AG04449 (cell line): ENCODE measurements at regions not wholly inside any gene's neighbourhood (a gene's known extent, or its start where the extent isn't known, plus 50 kb on each side); places are given as distances from the start of the nearest gene placed in this dataset.

Source experiments
- CTCF ChIA-PET: fragments of 350-600 bp; formaldehyde crosslinking; extraction: SDS; loops from one replicate; lab custom pipeline; 2021; ENCODE audit warnings: antibody characterized with exemption; lab: Yijun Ruan, JAX
- POLR2A ChIA-PET: fragments of 400-600, 350-600 bp; formaldehyde crosslinking; extraction: SDS; loops from one replicate; lab custom pipeline; 2020; ENCODE audit warnings: antibody characterized with exemption, inconsistent platforms; lab: Yijun Ruan, JAX
- DNase-seq: peaks from one replicate; pipeline ENCODE4 v3.0.0-alpha.2; 2010; ENCODE audit warnings: low read depth, low spot score
- H3K4me3 ChIP-seq: 2 replicates; pipeline ENCODE4 v1.5.1; 2011; ENCODE audit warnings: low read depth, mild to moderate bottlenecking, control low read depth, low read length
- TF ChIP-seq, protein P1 (sequence below): IDR thresholded peaks from one replicate; pipeline ENCODE4 v1.5.1; 2011; ENCODE audit warnings: mild to moderate bottlenecking, moderate library complexity, low read length, control low read depth, inconsistent platforms; ENCODE audit not compliant: insufficient read depth; ENCODE audit errors: missing control alignments

DNA sequence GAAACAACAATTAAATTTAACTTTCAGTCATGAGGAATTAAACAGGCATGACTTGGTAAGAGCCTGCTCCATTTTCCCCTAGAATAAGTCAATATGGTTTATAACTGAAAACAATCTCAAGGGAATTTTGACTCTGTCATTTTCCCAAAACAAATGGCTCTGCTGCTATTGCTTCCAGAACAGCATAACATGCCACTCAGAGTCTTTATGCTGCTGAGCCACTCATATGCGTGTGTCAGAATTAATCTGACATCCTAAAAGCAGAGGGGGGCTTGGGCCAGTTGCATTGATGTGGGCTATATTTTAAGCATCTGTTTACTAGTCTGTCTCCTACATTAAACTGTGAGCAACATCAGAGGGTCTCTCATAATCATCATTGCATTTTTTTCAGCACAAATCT lies 111.1 kb upstream of the ABI3BP start:
- ChIA-PET POLR2A (no interaction called here), CTCF (no interaction called here)
- H3K4me3 ChIP-seq: no peak overlapping the region
- DNase-seq: no peak
- TF ChIP-seq, protein P1, sequence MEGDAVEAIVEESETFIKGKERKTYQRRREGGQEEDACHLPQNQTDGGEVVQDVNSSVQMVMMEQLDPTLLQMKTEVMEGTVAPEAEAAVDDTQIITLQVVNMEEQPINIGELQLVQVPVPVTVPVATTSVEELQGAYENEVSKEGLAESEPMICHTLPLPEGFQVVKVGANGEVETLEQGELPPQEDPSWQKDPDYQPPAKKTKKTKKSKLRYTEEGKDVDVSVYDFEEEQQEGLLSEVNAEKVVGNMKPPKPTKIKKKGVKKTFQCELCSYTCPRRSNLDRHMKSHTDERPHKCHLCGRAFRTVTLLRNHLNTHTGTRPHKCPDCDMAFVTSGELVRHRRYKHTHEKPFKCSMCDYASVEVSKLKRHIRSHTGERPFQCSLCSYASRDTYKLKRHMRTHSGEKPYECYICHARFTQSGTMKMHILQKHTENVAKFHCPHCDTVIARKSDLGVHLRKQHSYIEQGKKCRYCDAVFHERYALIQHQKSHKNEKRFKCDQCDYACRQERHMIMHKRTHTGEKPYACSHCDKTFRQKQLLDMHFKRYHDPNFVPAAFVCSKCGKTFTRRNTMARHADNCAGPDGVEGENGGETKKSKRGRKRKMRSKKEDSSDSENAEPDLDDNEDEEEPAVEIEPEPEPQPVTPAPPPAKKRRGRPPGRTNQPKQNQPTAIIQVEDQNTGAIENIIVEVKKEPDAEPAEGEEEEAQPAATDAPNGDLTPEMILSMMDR: no peak

DNA sequence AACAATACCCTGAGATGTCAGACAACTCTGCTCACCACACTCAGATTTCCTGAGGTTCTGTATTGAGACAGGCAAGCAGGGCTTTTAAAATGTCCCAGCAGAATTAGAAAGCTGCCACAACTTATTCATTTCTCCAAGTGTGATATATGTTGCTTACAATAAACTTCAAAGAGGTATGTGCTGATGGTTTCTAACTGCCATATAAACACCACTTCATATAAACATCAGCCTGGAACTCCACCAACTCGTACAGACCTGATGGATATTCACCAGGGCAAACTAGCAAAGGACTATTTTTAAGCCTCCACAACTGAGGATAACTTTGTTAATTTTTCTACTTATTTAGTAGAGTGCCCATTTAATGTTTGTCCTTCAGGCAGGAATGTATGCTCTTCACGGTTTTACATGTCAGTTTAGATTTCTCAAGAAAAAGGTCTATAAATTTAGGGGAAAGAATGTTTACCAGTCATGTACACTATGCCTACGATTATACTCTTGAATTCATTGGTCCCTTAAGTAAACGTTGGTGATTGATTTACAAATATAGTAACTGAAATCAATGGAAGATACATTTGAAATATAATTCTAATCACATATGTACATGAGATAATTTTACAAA lies 109.6 kb upstream of the ABI3BP start:
- DNase-seq: no peak
- no peak overlapping the region for H3K4me3 ChIP-seq
- CTCF ChIA-PET: interaction anchor here (1.3 kb wide), 1 partner anchor 11 kb away, joined by 4 read pairs; no protein-coding TSS in a partner anchor
- TF ChIP-seq, protein P1: no peak
- POLR2A ChIA-PET: no interaction called here

DNA sequence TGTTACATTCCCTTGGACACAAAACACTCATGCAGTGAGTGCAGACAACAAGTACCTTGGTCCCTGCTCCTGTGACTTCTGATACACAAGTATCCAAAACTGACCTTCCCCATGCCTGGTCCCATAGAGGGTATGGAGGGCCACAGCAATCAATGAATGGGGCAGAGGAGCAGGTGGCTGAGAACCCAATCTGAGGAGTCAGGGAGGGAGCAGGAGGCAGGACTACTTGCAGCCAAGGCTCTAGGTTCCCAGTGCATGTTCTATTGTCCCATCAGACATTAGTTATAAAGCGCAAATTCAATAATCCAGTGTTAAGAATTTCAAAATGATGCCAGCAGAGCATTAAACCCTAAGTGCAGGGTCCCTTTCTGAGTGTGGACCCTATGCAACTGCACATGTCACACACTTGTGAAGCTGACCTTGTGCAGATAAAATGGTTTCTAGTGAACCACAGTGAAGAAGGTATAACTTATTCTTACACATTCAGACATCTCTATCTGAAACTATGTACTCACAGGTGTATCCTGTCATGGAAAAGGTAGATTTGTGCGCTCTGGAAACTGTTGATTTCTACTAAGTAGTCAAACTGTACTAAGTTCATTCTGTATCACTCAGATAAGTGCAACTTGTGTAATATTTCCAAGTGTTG lies 107.3 kb upstream of the ABI3BP start:
- DNase-seq: no peak
- ChIA-PET POLR2A (no interaction called here), CTCF (no interaction called here)
- TF ChIP-seq, protein P1: no peak
- no peak overlapping the region for H3K4me3 ChIP-seq

- H3K4me3 ChIP-seq: no peak overlapping the region
- TF ChIP-seq, protein P1: no peak
- DNase-seq: no peak
- ChIA-PET POLR2A (no interaction called here), CTCF (interaction anchor here (0.7 kb wide), 1 partner anchor 47 kb away, joined by 3 read pairs; no protein-coding TSS in a partner anchor)
These were observed 106.6 kb upstream of the ABI3BP start for GRCh38 chr3:101099791-101100190.

- DNase-seq: no peak
- H3K4me3 ChIP-seq: no peak overlapping the region
- TF ChIP-seq, protein P1: no peak
These were observed 103.2 kb upstream of the ABI3BP start for GRCh38 chr3:101096444-101096843.

GRCh38 chr3:101095693-101096430 lies 102.6 kb upstream of the ABI3BP start:
- H3K4me3 ChIP-seq: no peak overlapping the region
- TF ChIP-seq, protein P1: no peak
- DNase-seq: no peak

More at GRCh38 chr3:101096444-101096843, 103.2 kb upstream of the ABI3BP start:
- ChIA-PET CTCF (interaction anchor here (1.2 kb wide), 1 partner anchor 14 kb away, joined by 3 read pairs; no protein-coding TSS in a partner anchor), POLR2A (no interaction called here)

More at GRCh38 chr3:101095693-101096430, 102.6 kb upstream of the ABI3BP start:
- ChIA-PET POLR2A (no interaction called here), CTCF (interaction anchor here (0.6 to 1.2 kb wide), 4 partner anchors 10 to 122 kb away, joined by 3 read pairs; no protein-coding TSS in a partner anchor)
